Testis (tissue), 2 donors: ENCODE measurements at regions not wholly inside any gene's neighbourhood (a gene's known extent, or its start where the extent isn't known, plus 50 kb on each side); places are given as distances from the start of the nearest gene placed in this dataset.

Source experiments
- POLR2A ChIP-seq: fragments of 450-650 bp; IDR thresholded peaks from one replicate; pipeline ENCODE4 v1.6.1; 2017; ENCODE audit warnings: antibody characterized with exemption, mild to moderate bottlenecking, moderate library complexity
- TF ChIP-seq, protein P1 (sequence below), 3 experiments: fragments of 450-650 bp in 2 of 3; fragments of 200-600 bp in 1 of 3; sonication (generic) in 1 of 3; IDR thresholded peaks; one replicate each; pipeline ENCODE4 v1.5.1; 2016 to 2019; ENCODE audit warnings: antibody characterized with exemption in 3 of 3, mild to moderate bottlenecking in 2 of 3, moderate library complexity in 1 of 3

DNA sequence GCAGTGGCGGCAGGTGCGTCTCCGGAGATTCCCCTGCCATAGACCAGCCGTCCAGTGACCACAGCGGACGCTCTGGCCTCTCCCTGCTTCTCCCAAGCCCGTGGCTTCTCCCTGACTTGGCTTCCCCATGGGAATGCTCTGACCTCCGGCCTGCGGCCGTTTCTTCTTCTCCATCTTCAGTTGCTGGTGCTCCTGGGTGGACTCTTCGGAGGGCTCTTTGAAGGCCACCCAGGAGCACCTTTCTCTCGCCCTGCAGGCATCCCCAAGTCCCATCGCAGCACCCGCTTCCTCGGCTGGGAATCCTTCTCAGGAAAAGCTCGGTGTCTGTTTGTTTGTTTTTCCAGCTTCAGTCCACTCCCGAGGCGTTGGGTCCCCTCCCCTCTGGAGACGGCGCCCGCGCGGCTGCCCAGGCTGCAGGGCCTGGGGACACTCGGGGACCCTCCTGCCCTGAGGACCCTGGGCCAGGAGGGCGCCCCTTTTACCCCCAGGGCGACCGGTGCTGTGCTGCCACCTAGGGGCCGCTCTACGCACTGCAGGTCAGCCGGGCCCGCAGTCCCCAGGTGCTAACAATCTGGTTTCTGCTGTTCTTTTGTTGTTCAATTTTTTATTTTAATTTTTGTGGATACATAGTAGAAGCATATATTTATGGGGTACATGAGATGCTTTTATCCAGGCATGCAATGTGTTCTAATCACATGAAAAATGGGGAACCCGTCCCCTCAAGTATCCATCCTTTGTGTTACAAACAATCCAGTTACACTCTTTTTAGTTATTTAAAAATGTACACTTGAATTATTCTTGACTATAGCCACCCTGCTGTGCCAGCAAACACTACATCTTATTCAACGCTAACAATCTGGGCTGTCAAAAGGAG, 197.9 kb upstream of the ADAMTS16 start:
- TF ChIP-seq, protein P1, sequence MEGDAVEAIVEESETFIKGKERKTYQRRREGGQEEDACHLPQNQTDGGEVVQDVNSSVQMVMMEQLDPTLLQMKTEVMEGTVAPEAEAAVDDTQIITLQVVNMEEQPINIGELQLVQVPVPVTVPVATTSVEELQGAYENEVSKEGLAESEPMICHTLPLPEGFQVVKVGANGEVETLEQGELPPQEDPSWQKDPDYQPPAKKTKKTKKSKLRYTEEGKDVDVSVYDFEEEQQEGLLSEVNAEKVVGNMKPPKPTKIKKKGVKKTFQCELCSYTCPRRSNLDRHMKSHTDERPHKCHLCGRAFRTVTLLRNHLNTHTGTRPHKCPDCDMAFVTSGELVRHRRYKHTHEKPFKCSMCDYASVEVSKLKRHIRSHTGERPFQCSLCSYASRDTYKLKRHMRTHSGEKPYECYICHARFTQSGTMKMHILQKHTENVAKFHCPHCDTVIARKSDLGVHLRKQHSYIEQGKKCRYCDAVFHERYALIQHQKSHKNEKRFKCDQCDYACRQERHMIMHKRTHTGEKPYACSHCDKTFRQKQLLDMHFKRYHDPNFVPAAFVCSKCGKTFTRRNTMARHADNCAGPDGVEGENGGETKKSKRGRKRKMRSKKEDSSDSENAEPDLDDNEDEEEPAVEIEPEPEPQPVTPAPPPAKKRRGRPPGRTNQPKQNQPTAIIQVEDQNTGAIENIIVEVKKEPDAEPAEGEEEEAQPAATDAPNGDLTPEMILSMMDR (IDR thresholded peaks at IDR 0.05) = peak; percentile 49 to 88 (median 58)
- no peak for TF ChIP-seq POLR2A
